Activated CD4-positive, alpha-beta T cell treated with anti-CD3 and anti-CD28 coated beads, Interleukin-2, amount 50 U/mL, for 24 hours (primary cell): ENCODE measurements at regions not wholly inside any gene's neighbourhood (a gene's known extent, or its start where the extent isn't known, plus 50 kb on each side); places are given as distances from the start of the nearest gene placed in this dataset.

ENCODE experiments used
- DNase-seq, 2 donors: peaks; one replicate each; pipeline ENCODE4 v3.0.0-alpha.2; 2020; ENCODE audit warnings: low read depth in 1 of 2, low spot score in 1 of 2

GRCh38 chr16:51404386-51404785 is 253.3 kb upstream of the SALL1 start:
- no peak for DNase-seq

GRCh38 chr16:51402785-51403184 is 251.7 kb upstream of the SALL1 start:
- no peak for DNase-seq

GRCh38 chr16:51402298-51402697 is 251.2 kb upstream of the SALL1 start:
- DNase-seq = no peak

GRCh38 chr16:51401673-51402072 is 250.6 kb upstream of the SALL1 start:
- DNase-seq = no peak

GRCh38 chr16:51399908-51400670 is 249.0 kb upstream of the SALL1 start:
- no peak for DNase-seq

- DNase-seq = no peak
Observed at GRCh38 chr16:51394421-51394820, 243.4 kb upstream of the SALL1 start.

GRCh38 chr16:51393381-51394005 is 242.4 kb upstream of the SALL1 start:
- DNase-seq = no peak

GRCh38 chr16:51392521-51393187 is 241.6 kb upstream of the SALL1 start:
- no peak for DNase-seq

- DNase-seq = no peak
Observed at GRCh38 chr16:51391798-51392511, 240.9 kb upstream of the SALL1 start.

- DNase-seq = no peak
Observed at GRCh38 chr16:51390877-51391276, 239.8 kb upstream of the SALL1 start.

- no peak for DNase-seq
Observed at GRCh38 chr16:51389881-51390280, 238.8 kb upstream of the SALL1 start.

GRCh38 chr16:51388516-51388951 is 237.5 kb upstream of the SALL1 start:
- DNase-seq = no peak

GRCh38 chr16:51383909-51384308 is 232.8 kb upstream of the SALL1 start:
- no peak for DNase-seq

GRCh38 chr16:51382940-51383339 is 231.9 kb upstream of the SALL1 start:
- DNase-seq = no peak

- no peak for DNase-seq
Observed at GRCh38 chr16:51382211-51382610, 231.1 kb upstream of the SALL1 start.

GRCh38 chr16:51376080-51376479 is 225.0 kb upstream of the SALL1 start:
- DNase-seq = no peak

GRCh38 chr16:51374790-51375189 is 223.7 kb upstream of the SALL1 start:
- DNase-seq = no peak

- no peak for DNase-seq
Observed at GRCh38 chr16:51374346-51374745, 223.3 kb upstream of the SALL1 start.

- DNase-seq = no peak
Observed at GRCh38 chr16:51365715-51366114, 214.6 kb upstream of the SALL1 start.

GRCh38 chr16:51359141-51359955 is 208.3 kb upstream of the SALL1 start:
- DNase-seq = no peak

GRCh38 chr16:51357839-51358238 is 206.8 kb upstream of the SALL1 start:
- DNase-seq = no peak
